ENCODE measurements at regions not wholly inside any gene's neighbourhood (a gene's known extent, or its start where the extent isn't known, plus 50 kb on each side); places are given as distances from the start of the nearest gene placed in this dataset.

GRCh38 chr7:82609746-82610145, 166.2 kb upstream of the CACNA2D1 start:
- TF ChIP-seq, protein P1, sequence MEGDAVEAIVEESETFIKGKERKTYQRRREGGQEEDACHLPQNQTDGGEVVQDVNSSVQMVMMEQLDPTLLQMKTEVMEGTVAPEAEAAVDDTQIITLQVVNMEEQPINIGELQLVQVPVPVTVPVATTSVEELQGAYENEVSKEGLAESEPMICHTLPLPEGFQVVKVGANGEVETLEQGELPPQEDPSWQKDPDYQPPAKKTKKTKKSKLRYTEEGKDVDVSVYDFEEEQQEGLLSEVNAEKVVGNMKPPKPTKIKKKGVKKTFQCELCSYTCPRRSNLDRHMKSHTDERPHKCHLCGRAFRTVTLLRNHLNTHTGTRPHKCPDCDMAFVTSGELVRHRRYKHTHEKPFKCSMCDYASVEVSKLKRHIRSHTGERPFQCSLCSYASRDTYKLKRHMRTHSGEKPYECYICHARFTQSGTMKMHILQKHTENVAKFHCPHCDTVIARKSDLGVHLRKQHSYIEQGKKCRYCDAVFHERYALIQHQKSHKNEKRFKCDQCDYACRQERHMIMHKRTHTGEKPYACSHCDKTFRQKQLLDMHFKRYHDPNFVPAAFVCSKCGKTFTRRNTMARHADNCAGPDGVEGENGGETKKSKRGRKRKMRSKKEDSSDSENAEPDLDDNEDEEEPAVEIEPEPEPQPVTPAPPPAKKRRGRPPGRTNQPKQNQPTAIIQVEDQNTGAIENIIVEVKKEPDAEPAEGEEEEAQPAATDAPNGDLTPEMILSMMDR (IDR thresholded peaks at IDR 0.05; ENCODE audit: poor library complexity, severe bottlenecking), result no peak
- TF ChIP-seq SMC3 (conservative IDR thresholded peaks at IDR 0.05; ENCODE audit: poor library complexity), result no peak
- no peak for TF ChIP-seq TAF1 (IDR thresholded peaks at IDR 0.05; ENCODE audit: low read depth)
- TF ChIP-seq POLR2AphosphoS5 (IDR thresholded peaks at IDR 0.05), result no peak
- no peak for TF ChIP-seq REST (IDR thresholded peaks at IDR 0.05; ENCODE audit: borderline replicate concordance)
- no peak for TF ChIP-seq EZH2 (IDR thresholded peaks at IDR 0.05; ENCODE audit: borderline replicate concordance, insufficient read depth, low read length, poor library complexity, severe bottlenecking)
- no peak for TF ChIP-seq MXI1 (conservative IDR thresholded peaks at IDR 0.05; ENCODE audit: poor library complexity, severe bottlenecking)
- TF ChIP-seq RAD21 (conservative IDR thresholded peaks at IDR 0.05), result no peak

Measured in neural cell (in vitro differentiated cells).